HepG2 (cell line): ENCODE measurements at regions not wholly inside any gene's neighbourhood (a gene's known extent, or its start where the extent isn't known, plus 50 kb on each side); places are given as distances from the start of the nearest gene placed in this dataset.

Experiments
- ATAC-seq: fragments of 200-7000 bp; cut with Tn5 transposase; 3 replicates; pipeline ENCODE4 v1.9.1; 2020; ENCODE audit warnings: mild to moderate bottlenecking, moderate library complexity
- BruUV-seq: library from RNA; stranded (reverse); fragments of 400-500 nt; replicated peaks from 2 replicates; lab custom pipeline; 2021; lab: Mats Ljungman, UMichigan
- CTCF ChIA-PET: fragments of 300-600 bp; formaldehyde crosslinking; extraction: SDS; loops from one replicate; lab custom pipeline; 2021; ENCODE audit warnings: low total read pairs, inconsistent platforms, low intra/inter-chr PET ratio; lab: Yijun Ruan, JAX
- POLR2A ChIA-PET: fragments of 350-600 bp; sonication (Branson Sonifier 250); formaldehyde crosslinking; loops from one replicate; lab custom pipeline; 2020; ENCODE audit warnings: antibody characterized with exemption, inconsistent platforms; lab: Yijun Ruan, JAX
- DNase-seq: peaks from one replicate; pipeline ENCODE4 v3.0.0-alpha.2; 2015; ENCODE audit warnings: low spot score
- FAIRE-seq: peaks from 3 replicates; lab custom pipeline; 2011; peaks lifted over from hg19 to GRCh38; lab: Jason Lieb, UNC
- H2AFZ ChIP-seq: one replicate; pipeline ENCODE4 v1.6.1; 2011; ENCODE audit warnings: low read length, inconsistent platforms
- H3K27ac ChIP-seq: fragments of 300-600 bp; 3 replicates; pipeline ENCODE4 v1.8.0; 2011; ENCODE audit warnings: mixed run types, mild to moderate bottlenecking, mixed read lengths, low read length, inconsistent platforms; ENCODE audit not compliant: insufficient read depth; ENCODE audit errors: extremely low read length
- H3K27me3 ChIP-seq, 2 experiments: fragments of 200-600 bp in 1 of 2; 2 replicates in 1 of 2; 3 replicates in 1 of 2; pipeline versions ENCODE4 v1.6.0 to v1.8.0; 2011; ENCODE audit warnings: low read length in 2 of 2, mild to moderate bottlenecking in 2 of 2, moderate library complexity in 2 of 2, inconsistent platforms in 1 of 2; ENCODE audit not compliant: insufficient read depth in 2 of 2, control insufficient read depth in 1 of 2
- H3K36me3 ChIP-seq, 2 experiments: fragments of 200-600 bp in 1 of 2; replicated peaks in 1 of 2; 2 replicates in 1 of 2; 3 replicates in 1 of 2; pipeline versions ENCODE4 v1.5.1 to v1.8.0; 2011; ENCODE audit warnings: low read length in 2 of 2, inconsistent platforms in 1 of 2; ENCODE audit not compliant: insufficient read depth in 2 of 2, control insufficient read depth in 1 of 2
- H3K4me1 ChIP-seq: 2 replicates; pipeline ENCODE4 v1.5.1; 2012; ENCODE audit warnings: low read length, inconsistent platforms; ENCODE audit not compliant: insufficient read depth
- H3K4me2 ChIP-seq: 2 replicates; pipeline ENCODE4 v1.6.0; 2011; ENCODE audit warnings: low read depth, low read length, inconsistent platforms
- H3K4me3 ChIP-seq, 3 experiments: fragments of 200-600 bp in 1 of 3; sonication (generic), shearing (Covaris generic) in 1 of 3; replicated peaks in 1 of 3; 2 replicates each; pipeline ENCODE4 v1.5.1; 2011 to 2016; ENCODE audit warnings: low read length in 3 of 3, inconsistent platforms in 2 of 3, low read depth in 2 of 3, mild to moderate bottlenecking in 2 of 3, control low read depth in 1 of 3, mixed read lengths in 1 of 3; ENCODE audit not compliant: insufficient read depth in 1 of 3
- H3K79me2 ChIP-seq: one replicate; pipeline ENCODE4 v1.6.1; 2011; ENCODE audit warnings: low read length, inconsistent platforms; ENCODE audit not compliant: insufficient read depth
- H3K9ac ChIP-seq: 2 replicates; pipeline ENCODE4 v1.6.0; 2011; ENCODE audit warnings: mild to moderate bottlenecking, low read depth, low read length, inconsistent platforms; ENCODE audit not compliant: insufficient read depth
- H3K9me3 ChIP-seq: 2 replicates; pipeline ENCODE4 v1.5.1; 2012; ENCODE audit warnings: mild to moderate bottlenecking, low read length
- H4K20me1 ChIP-seq: 2 replicates; pipeline ENCODE4 v1.6.0; 2011; ENCODE audit warnings: inconsistent platforms, mild to moderate bottlenecking, low read length, moderate library complexity; ENCODE audit not compliant: insufficient read depth
- KLF6 ChIP-seq: IDR thresholded peaks from 2 replicates; pipeline ENCODE4 v1.8.0; 2016; ENCODE audit warnings: missing biosample characterization, missing genetic modification reagents
- PBX2 ChIP-seq: IDR thresholded peaks from 2 replicates; pipeline ENCODE4 v1.6.1; 2016; ENCODE audit warnings: control low read depth
- TBL1XR1 ChIP-seq: fragments of 150-350 bp; IDR thresholded peaks from 2 replicates; pipeline ENCODE4 v1.6.1; 2014; ENCODE audit warnings: borderline replicate concordance, low read length; ENCODE audit not compliant: partially characterized antibody
- ZBTB4 ChIP-seq: sonication (generic); formaldehyde crosslinking; IDR thresholded peaks from 2 replicates; pipeline ENCODE4 v1.4.0; 2020; ENCODE audit warnings: missing genetic modification reagents, mild to moderate bottlenecking, borderline replicate concordance
- ZNF577 ChIP-seq: sonication (generic); formaldehyde crosslinking; IDR thresholded peaks from 2 replicates; pipeline ENCODE4 v1.4.0; 2020; ENCODE audit warnings: mild to moderate bottlenecking, low read depth, missing genetic modification reagents, borderline replicate concordance
- in situ Hi-C: cut with HindIII; loops from 2 replicates; pipeline ENCODE4 v1.10.0; 2017; ENCODE audit warnings: low pct_unique_long_range_greater_than_20kb; ENCODE audit not compliant: extremely low pct_ligation_motif_present
- intact Hi-C: fragments of 100-400 bp; cut with micrococcal nuclease; formaldehyde crosslinking; loops from one replicate; pipeline ENCODE4 v1.10.0; 2022; ENCODE audit not compliant: unreplicated experiment

GRCh38 chr13:80144493-80144892, 196.4 kb downstream of the SPRY2 start:
- BruUV-seq: no TSS peak
- Histone ChIP-seq H3K36me3 (no peaks in the 10 kb centered on the region), H2AFZ (no peak overlapping the region), H3K9me3 (no peaks in the 10 kb centered on the region), H3K4me1 (no peaks in the 10 kb centered on the region), H3K27me3 (no peaks in the 10 kb centered on the region)
- ATAC-seq (no peak), DNase-seq (no peak)
- intact Hi-C loops (no loop called here), in situ Hi-C loops (no loop called here)
- TF ChIP-seq PBX2 (no peak), ZNF577 (CRISPR knock-in tag) (no peak), KLF6 (CRISPR knock-in tag) (no peak), ZBTB4 (CRISPR knock-in tag) (no peak), TBL1XR1 (no peak)
- TF ChIP-seq, all 625 proteins: peak for 0
- Histone ChIP-seq H3K4me3 (no peak overlapping the region), H4K20me1 (no peaks in the 10 kb centered on the region), H3K79me2 (no peaks in the 10 kb centered on the region), H3K4me2 (no peak overlapping the region), H3K9ac (no peak overlapping the region), H3K27ac (no peak overlapping the region)
- no peak for FAIRE-seq
- POLR2A ChIA-PET: no interaction called here
- CTCF ChIA-PET: no interaction called here
